DMS153 (cell line): ENCODE measurements at regions not wholly inside any gene's neighbourhood (a gene's known extent, or its start where the extent isn't known, plus 50 kb on each side); places are given as distances from the start of the nearest gene placed in this dataset.
"Not testable (repeated sequence)": the region's sequence is repeated elsewhere in the genome, so short reads cannot be mapped to it uniquely, and the experiment has no call there.

Source experiments
- DNase-seq: peaks from one replicate; lab custom pipeline; 2025; lab: John Stamatoyannopoulos, UW

DNA sequence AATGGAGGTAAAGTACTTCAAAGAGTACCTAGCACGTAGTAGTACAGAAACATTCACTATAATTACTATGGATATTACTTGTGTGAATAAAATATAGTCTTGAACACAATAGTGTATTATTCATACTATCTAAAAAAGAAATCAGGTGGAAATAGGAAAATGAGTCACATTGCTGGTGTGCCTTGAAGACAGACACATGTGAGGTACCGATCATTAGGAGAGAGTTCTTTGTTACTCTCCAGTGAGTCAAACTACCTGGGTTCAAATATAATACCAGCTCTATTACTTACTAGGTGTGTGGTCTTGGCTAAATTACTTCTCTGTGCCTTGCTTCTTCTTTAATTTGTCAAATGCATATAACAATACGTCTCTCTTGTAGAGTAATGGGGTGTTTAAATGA lies 50.8 kb upstream of the BEND6 start:
- DNase-seq, result no peak

DNA sequence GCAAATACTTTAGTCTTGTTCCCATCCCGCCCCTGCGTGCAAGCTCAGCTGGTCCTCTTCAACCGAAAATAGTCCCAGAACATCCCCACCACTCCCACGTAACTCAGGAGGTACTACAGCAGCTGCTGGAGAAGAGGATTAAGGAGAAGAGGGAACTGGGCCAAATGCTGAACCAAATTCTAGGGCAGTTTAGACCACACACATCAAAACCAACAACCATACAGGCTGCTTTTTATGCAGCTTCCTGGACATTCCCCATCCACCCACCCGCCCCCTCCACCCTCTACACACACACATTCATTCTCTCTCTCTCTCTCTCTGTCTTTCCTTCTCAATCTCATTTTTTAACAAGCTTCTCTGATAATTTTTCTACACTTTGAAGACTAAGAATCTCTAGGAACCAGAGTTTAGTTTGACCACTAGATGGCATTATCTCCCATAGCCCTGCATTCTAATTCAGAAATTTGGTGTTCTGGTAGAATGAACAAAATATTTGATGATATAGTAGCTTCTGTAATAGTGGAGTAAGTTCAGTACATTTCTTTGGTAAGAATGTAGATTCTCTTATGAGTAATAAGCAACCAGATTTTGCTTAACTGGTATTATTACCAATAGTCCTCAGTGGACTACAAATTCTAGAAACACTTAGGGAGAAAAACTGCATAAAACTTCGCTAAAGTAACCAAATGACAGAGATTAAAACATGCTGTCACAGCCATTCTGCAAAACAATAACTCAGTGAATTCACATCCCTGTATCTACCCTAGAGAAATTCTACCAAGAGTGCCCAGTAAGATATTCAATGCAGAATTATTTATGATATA lies 52.1 kb upstream of the BEND6 start:
- no peak for DNase-seq

DNA sequence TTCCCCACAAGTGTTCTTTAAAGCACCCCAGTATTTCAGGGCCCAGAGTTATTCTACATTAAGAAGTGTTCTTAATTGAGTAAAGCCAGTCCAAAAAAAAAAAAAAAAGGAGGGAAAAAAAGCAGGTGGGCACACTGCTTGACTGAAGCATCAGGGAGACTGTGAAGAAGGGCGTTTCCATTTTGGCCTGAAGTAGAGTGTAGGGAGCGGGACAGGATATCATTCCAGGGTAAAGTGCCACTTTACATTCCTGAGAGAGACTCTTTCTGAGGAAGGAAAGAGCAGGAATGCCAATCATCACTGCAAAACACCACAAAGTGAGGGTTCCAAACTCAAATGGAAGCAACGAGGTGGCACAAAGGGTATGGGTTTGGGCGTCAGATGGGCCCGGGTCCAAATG lies 54.1 kb upstream of the BEND6 start:
- no peak for DNase-seq

DNA sequence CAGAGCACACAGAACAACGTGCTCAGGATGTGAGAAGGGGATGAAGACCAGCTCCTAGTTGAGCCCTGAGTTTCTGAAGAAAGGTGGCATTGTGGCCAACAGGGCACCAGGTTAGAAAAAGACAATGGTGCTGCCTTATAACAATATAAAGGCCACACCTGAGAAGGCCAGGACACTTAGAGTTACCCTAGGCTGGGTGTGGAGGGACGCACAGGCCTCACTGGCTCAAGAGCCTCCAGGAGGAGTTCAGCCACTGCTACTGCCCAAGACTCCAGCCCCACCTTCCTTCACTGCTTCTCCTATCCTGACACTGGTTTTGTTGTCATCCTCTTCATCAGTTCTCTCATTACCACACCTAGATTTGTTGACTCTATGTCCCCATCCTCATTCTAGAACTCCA lies 55.2 kb upstream of the BEND6 start:
- DNase-seq, result no peak

DNA sequence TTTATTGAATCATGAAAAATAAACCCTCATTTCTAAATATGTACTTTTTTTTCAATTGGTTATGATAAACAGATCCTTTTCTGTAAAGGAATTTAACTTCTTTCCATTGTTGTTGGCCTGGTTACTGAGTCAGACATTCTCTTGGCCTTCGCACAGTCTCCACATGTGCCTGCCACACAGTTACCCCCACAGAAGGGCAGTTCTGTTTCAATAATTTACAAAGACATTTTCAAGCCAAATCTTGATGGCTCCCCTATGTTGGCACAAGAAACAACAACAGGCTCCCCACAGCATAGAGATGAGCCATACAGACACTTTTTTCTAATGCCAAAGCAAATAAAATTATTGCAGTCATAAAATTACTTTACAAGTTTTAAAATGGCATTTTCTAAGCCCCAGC lies 55.6 kb upstream of the BEND6 start:
- no peak for DNase-seq

DNA sequence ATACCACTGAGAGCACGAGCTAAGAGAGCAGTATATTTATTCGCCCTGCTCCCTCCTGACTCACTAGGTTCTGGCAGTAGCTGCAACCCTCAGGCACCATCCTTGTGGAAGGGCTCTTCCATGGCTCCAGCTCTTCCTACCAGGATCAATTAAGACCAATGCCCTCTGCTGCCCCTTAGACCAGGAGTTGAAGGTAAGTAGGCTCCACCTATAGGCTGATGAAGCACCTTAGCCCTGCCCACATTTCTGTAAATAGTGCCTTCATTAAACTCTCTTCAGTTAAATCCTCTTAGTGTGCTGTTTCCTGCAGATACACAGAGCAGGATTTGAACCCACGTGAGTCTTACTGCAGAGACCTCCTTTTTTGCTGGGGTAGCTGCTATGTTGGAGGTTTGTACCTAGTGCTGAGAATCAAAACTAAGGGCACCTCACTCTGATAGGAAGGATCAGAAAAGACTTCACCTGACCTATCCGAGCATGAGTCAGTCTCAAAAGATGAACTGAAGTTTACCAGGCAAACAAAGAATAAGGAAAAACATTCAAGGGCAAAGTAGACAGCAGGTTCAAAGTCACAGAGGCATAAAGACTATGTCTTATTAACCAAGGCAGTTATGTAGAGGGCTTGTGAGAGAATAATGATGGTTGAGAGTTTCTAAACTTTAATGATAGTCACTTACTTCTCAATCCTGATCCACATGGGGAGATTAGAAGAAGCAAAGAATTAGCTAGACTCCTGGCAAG lies 56.9 kb upstream of the BEND6 start:
- no peak for DNase-seq

DNA sequence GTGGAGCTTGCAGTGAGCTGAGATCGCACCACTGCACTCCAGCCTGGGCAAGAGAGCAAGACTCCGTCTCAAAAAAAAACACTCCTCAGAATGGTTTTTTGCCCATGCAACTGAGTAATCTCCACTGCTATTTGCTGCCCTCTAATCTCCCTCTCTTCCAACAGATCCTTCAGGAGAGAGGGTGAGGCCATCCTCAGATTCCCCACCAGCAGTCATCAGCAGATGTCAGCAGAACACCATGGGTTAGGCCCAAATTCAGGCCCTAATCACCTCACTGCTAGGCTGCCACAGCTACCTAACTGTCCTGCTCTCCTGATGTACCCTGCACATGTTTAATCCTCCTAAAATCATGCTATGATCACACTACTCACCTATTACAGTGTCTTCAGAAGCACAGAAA lies 63.2 kb upstream of the BEND6 start:
- DNase-seq, result no peak

DNA sequence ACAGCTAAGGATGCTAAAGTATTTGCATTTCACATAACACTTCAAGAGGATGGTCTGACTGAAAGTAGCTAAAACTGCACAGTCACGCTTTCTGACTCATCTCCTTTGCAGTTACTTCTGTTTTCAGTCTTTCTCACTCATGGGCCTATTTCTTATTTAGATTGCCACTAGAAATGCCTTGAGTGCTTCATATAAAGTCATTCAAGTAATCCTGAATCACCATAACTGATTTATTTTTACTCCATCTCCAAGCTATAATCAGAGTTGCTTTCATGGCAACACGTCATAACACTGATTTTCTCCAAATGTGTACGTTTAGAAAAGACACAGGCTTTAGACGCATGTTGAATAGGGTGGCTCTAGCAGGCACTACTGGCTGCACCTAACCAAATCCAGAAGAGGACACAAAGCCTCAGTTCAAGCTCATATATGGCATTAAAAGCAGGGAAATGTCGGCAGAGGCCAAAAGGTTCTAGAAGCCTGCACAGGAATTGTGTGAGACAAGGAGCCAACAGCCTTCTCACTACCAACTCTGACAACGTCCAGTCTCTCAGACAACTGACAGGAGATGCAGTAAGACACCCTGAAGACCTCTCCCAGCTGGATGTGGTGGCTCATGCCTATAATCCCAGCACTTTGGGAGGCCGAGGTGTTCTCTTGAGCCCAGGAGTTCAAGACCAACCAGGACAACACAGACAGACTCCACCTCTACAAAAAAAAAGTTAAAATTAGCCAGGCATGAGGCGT lies 64.1 kb upstream of the BEND6 start:
- no peak for DNase-seq

DNA sequence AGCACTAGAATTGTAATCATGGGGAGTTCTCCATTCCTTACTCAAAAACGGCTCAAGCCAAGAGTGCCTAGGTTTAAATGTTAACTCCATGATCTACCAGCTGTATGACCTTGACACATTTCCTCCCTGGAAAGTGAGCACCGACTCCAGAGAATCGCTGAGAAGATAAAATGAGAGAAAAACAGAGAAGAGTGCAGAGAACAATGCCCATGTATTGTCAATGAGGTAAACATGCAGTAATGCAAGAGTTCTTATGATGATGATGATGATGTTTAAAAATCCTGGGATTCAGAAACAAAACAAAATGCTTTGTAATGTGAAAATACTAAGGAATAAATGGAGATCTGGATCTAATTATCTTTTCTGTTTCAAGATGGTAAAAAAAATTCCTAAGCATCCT lies 64.8 kb upstream of the BEND6 start:
- no peak for DNase-seq

DNA sequence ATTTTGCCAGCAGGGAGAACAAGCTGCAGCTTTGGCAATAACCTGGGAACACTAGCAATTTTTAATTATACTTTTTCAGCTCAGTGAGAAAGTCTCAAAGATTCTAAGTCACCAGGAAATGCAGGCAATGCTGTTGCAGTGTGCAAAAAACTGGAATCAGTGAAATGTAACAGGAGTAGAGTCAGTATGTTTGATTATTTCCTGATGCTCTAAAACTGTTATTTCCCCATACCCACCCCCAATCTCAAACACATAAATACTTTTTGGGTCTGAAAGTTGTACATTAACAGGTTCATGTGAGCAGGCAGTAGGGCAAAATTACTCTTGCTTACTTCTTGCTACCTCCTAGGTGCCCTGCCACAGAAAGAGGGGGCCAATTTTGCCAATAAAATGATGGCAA lies 65.4 kb upstream of the BEND6 start:
- no peak for DNase-seq

DNA sequence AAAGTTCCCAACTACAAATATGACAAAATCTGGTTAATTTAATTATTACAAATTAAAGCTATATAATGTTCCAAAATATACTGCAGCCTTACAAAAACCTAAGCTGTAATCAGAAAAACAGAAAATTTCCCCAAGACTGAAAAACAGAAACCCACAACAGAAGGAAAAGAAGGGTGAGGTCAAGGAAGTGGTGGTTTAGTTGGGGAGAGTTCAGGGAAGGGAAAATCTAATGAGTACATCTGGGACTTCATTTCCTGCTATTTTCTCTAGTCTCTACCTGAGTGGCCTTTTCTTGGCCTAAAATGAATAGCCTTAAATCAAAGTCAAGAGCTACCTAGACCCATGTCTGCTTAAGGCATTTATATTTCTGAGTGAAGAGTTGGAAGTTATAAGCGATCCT lies 66.2 kb upstream of the BEND6 start:
- no peak for DNase-seq

DNA sequence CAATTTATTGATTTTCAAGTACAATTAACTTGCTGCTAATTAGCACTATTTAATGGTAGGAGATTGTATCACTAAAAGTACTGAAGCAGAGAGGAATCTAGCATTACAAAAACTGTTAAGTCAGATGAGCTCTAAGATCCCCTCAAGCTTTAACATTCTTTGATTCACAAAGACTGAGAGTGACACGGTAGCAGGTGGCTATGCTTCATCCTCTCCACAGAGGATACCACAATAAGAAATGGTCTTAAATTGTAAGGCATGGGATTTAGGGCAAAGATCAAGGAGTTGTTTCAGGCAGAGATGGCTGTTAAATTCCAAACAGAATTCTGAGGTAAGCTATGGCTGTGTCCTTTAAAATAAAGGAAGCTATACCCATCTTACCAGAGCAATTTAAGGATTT lies 67.8 kb upstream of the BEND6 start:
- DNase-seq, result no peak

DNA sequence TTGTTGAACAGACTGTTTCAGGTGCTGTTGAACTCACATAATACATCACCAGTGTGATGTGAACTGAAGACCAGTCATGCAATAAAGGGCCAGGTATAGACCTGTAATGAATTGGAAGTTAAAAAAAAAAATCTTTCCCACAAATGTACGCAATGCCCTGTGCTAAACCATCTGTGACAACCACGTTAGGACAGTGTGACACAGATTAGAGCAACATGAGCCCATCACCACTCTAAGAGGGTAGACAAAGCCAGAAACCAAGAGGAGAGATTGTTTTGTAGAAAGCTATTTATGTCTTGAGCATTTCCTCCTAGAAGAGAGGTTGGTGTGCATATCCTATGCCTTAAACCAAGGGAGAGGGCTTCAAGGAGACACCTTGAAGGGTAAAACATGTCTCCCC lies 77.0 kb upstream of the BEND6 start:
- DNase-seq, result no peak

DNA sequence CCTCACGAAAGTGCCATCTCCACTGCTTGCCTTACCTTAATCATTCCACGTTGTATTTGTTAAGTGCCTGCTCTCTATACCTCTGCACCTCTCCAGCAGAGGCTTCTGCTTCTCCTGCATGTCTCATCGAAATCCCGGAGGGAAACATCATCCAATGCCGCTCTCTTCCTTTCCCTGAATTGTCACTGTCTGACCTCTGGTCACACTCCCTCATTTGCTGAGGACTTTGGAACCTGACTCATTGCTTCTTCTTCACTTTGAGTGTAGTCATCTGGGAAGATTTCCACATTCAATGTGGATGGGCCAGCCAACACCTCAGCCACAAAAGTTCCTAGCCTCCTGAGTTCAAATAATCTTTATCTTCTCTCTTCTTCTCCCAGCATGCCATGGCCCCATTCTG lies 78.9 kb upstream of the BEND6 start:
- no peak for DNase-seq

DNA sequence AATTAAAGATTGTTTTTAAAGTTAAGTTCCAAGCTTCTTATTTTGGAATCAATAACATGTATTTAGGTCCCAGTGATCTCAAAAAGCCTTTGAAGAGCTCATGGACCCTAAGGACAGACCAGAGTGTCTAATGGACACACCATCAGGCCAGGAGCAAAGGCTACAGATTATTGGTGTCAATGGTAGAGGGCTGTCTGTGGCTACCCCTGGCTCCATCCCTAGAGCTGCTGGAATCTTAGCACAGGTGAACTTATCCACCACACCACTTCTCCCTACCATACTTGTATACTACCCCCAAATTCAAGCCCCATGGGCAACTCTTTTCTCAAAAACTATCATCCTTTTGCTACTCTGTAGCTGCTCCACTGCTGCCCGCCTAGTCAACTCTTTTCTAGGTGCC lies 79.4 kb upstream of the BEND6 start:
- no peak for DNase-seq

DNA sequence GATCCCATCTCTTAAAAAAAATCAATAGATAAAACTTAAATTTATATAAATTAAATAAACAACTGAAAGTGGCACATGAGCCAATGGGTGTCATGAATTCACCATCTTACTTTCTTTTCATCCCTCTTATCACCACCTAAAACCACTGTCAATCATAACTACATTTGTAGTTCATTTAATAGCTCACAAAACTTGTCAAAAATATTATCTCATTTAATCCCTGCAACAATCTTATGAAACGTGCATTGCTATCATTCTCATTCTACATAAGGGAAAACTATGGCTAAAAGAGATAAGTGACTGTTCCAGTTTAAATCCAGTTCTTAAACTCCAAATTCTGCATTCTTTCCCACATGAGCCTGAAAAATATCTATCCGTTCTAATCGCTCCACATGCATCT lies 80.6 kb upstream of the BEND6 start:
- DNase-seq, result no peak

DNA sequence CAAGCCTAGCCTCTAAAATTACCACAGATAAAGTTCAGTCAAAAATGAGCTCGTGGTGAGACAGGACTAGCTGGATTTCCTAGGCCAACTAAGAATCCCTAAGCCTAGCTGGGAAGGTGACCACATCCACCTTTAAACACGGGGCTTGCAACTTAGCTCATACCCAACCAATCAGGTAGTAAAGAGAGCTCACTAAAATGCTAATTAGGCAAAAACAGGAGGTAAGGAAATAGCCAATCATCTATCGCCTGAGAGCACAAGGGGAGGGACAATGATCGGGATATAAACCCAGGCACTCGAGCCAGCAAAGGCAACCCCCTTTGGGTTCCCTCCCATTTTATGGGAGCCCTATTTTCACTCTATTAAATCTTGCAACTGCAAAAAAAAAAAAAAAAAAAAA lies 84.9 kb upstream of the BEND6 start:
- DNase-seq, result not testable (repeated sequence)

DNA sequence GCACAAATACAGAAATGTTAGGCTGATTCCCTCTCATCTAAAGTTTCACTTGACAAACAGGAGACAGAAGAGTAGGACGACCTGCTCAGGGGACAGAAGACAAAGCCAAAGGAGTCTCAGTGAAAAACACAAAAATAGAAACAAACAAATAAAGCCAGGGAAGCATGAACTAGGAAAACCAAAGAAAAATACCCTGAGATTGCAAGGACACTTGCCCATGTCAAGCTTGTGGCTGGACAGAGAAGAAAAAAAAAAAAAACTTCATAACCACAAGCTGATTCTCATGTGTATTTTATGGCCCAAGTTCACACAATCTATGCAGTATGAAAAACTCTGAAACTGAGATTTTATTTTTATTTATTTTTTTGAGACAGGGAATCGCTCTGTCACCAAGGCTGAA lies 85.6 kb upstream of the BEND6 start:
- no peak for DNase-seq

DNA sequence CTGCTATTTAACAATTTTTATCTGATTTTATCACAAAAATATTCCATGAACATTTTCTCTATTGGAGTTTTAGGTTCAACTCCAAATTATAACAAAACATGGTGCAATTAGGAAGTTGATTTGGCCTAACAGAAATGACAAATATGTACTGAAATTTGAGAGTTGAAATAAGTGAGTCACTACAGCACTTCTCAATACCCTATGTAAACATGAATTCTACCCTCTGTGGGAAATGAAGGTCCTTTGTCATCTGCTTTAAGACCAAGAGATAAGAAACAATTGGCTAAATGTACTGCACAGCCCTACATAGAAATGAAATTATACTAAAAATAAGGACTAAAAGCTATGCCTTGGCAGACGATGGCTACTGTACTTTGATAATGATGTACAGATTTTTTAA lies 86.2 kb upstream of the BEND6 start:
- peak; percentile 4 for DNase-seq

DNA sequence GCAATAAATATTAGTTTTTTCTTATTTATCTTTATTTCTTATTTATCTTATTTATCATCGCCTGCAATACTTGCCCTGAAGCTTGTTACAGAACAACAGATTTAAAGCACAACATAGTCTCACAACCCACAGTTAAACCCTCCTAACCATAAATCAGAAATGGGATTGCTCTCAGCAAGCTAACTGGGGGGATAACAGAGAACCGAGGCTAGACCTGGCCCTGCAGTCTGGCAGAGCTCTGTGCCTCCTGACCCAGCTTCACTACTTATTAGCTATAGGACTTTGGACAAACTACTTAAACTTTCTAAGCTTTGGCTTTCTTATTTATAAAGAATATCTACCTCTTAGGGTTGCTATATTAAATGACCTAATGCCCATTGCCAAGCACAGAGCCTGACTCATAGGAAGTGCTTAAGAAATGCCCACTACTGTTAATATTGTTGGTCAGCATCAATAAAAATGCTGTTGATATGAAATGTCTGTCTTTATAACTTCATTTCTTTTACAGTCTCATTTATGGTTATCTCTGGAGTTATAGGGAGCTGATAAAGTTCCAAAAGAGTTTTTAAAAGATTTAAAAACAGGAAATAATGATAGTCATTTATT lies 87.9 kb upstream of the BEND6 start:
- DNase-seq, result no peak

DNA sequence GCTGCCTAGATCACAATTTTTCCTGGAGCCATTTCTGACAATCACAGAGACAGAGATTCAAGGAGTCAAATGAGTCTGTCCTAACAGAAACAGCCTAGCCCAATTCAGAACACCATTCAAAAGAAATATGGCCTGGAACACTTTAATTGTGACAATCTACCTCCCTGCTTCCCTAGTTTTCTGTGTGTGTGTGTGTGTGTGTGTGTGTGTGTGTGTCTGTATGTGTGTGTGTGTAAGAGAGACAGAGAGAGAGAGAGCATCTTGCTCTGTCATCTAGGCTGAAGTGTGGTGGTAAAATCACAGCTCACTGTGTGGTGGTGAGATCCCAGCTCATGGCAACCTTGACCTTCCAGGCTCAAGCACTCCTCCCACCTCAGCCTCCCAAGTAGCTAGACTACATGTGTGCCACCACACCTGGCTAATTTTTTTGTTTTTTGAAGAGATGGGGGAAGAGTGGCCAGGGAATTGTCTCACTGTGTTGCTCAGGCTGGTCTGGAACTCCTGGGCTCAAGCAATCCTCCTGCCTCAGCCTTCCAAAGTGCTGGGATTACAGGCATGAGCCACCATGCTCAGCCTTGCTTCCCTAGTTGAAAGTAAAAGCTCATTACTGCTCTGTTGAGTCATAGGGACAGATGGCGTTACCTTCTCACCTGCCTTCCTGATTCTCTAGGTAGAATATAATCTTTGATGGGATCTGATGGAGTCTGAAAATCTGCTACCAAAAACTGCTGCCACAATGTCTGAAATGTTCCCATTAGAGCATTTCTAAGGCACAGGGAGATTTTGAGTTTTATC lies 89.6 kb upstream of the BEND6 start:
- DNase-seq, result no peak

DNA sequence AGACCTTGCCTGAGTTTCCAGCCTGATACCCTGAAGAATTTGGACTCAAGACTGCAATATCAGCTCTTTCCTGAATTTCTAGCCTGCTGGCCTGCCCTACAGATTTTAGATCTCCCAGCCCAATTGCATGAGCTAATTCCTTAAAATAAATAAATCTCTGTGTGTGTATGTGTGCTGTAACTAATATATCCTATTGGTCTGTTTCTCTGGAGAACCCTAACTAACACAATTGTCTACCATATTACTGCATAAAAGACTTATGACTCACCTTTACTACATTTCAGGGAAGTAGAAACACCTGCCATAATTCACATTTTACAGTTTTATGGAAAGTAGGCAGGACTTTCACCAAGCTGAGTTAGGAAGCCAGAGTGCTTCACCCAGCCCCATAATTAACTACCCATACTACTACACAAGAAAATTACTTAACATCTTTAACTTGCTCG lies 90.7 kb upstream of the BEND6 start:
- DNase-seq, result peak; percentile 52
